ENCODE measurements at regions not wholly inside any gene's neighbourhood (a gene's known extent, or its start where the extent isn't known, plus 50 kb on each side); places are given as distances from the start of the nearest gene placed in this dataset.

GRCh38 chr4:174088795-174089194 is 194.7 kb downstream of the FBXO8 start:
- no peaks in the 10 kb centered on the region for H3K27me3 ChIP-seq (ENCODE audit: insufficient read depth, poor library complexity, severe bottlenecking)
- no peak for DNase-seq (ENCODE audit: low read depth in 1 of 2, low spot score in 1 of 2)
- H3K27ac ChIP-seq (replicated peaks), result no peak overlapping the region
- no peak overlapping the region for H3K4me3 ChIP-seq (replicated peaks; ENCODE audit: insufficient read depth, low read length)
- TF ChIP-seq REST (IDR thresholded peaks at IDR 0.05; ENCODE audit: insufficient replicate concordance, low read depth) (no peak), CTCF (IDR thresholded peaks at IDR 0.05; ENCODE audit: insufficient read depth, low read length) (no peak), POLR2AphosphoS5 (IDR thresholded peaks at IDR 0.05; ENCODE audit: low read depth) (no peak), GABPA (IDR thresholded peaks at IDR 0.05; ENCODE audit: low read depth) (no peak), SPI1 (IDR thresholded peaks at IDR 0.05; ENCODE audit: borderline replicate concordance, low read depth) (no peak)

- DNase-seq (ENCODE audit: low read depth in 1 of 2, low spot score in 1 of 2), result no peak
- Histone ChIP-seq H3K27ac (replicated peaks) (no peak overlapping the region), H3K27me3 (ENCODE audit: insufficient read depth, poor library complexity, severe bottlenecking) (no peaks in the 10 kb centered on the region), H3K4me3 (replicated peaks; ENCODE audit: insufficient read depth, low read length) (no peak overlapping the region)
- TF ChIP-seq POLR2AphosphoS5 (IDR thresholded peaks at IDR 0.05; ENCODE audit: low read depth) (no peak), CTCF (IDR thresholded peaks at IDR 0.05; ENCODE audit: insufficient read depth, low read length) (no peak), REST (IDR thresholded peaks at IDR 0.05; ENCODE audit: insufficient replicate concordance, low read depth) (no peak), SPI1 (IDR thresholded peaks at IDR 0.05; ENCODE audit: borderline replicate concordance, low read depth) (no peak), GABPA (IDR thresholded peaks at IDR 0.05; ENCODE audit: low read depth) (no peak)
Measured at GRCh38 chr4:174086829-174087799, 196.4 kb downstream of the FBXO8 start.

- no peak for TF ChIP-seq CTCF (IDR thresholded peaks at IDR 0.05; ENCODE audit: insufficient read depth, low read length)
- no peak for TF ChIP-seq GABPA (IDR thresholded peaks at IDR 0.05; ENCODE audit: low read depth)
- TF ChIP-seq REST (IDR thresholded peaks at IDR 0.05; ENCODE audit: insufficient replicate concordance, low read depth), result no peak
- TF ChIP-seq SPI1 (IDR thresholded peaks at IDR 0.05; ENCODE audit: borderline replicate concordance, low read depth), result no peak
- no peak for TF ChIP-seq POLR2AphosphoS5 (IDR thresholded peaks at IDR 0.05; ENCODE audit: low read depth)
- no peak for DNase-seq (ENCODE audit: low read depth in 1 of 2, low spot score in 1 of 2)
- Histone ChIP-seq H3K4me3 (replicated peaks; ENCODE audit: insufficient read depth, low read length) (no peak overlapping the region), H3K27me3 (ENCODE audit: insufficient read depth, poor library complexity, severe bottlenecking) (no peaks in the 10 kb centered on the region), H3K27ac (replicated peaks) (no peak overlapping the region)
Measured at GRCh38 chr4:174084981-174085380, 198.5 kb downstream of the FBXO8 start.

All from HL-60 (cell line).